SJCRH30 (cell line): ENCODE measurements at regions not wholly inside any gene's neighbourhood (a gene's known extent, or its start where the extent isn't known, plus 50 kb on each side); places are given as distances from the start of the nearest gene placed in this dataset.

Experiments
- DNase-seq, 2 experiments: peaks; one replicate each; pipeline ENCODE4 v3.0.0-alpha.2; 2015 to 2020
- H3K27ac ChIP-seq: fragments of 250-450 bp; sonication (Bioruptor Pico); 2 replicates; pipeline ENCODE4 v1.5.1; 2020; ENCODE audit warnings: mild to moderate bottlenecking, moderate library complexity
- H3K27me3 ChIP-seq: fragments of 250-450 bp; sonication (Bioruptor Pico); 2 replicates; pipeline ENCODE4 v1.5.1; 2020; ENCODE audit warnings: mild to moderate bottlenecking, moderate library complexity
- H3K36me3 ChIP-seq: fragments of 250-450 bp; sonication (Bioruptor Pico); 2 replicates; pipeline ENCODE4 v1.5.1; 2020; ENCODE audit warnings: mild to moderate bottlenecking, moderate library complexity
- H3K4me1 ChIP-seq: fragments of 250-450 bp; sonication (Bioruptor Pico); 2 replicates; pipeline ENCODE4 v1.5.1; 2020; ENCODE audit warnings: mild to moderate bottlenecking, moderate library complexity
- H3K4me3 ChIP-seq: fragments of 250-450 bp; sonication (Bioruptor Pico); 2 replicates; pipeline ENCODE4 v1.5.1; 2020; ENCODE audit warnings: mild to moderate bottlenecking, moderate library complexity
- H3K9me3 ChIP-seq: fragments of 250-450 bp; sonication (Bioruptor Pico); replicated peaks from 2 replicates; pipeline ENCODE4 v1.5.1; 2020; ENCODE audit warnings: mild to moderate bottlenecking, moderate library complexity

- H3K4me3 ChIP-seq, result no peak overlapping the region
- H3K36me3 ChIP-seq, result no peaks in the 10 kb centered on the region
- no peaks in the 10 kb centered on the region for H3K27me3 ChIP-seq
- no peak overlapping the region for H3K27ac ChIP-seq
- H3K9me3 ChIP-seq, result no peaks in the 10 kb centered on the region
- peaks cover 3% of the 10 kb centered on the region; the same call in 1 of the 2 replicates for H3K4me1 ChIP-seq
- DNase-seq, result no peak
These were observed 1931.4 kb upstream of the CELF4 start for GRCh38 chr18:39496986-39497385.

DNA sequence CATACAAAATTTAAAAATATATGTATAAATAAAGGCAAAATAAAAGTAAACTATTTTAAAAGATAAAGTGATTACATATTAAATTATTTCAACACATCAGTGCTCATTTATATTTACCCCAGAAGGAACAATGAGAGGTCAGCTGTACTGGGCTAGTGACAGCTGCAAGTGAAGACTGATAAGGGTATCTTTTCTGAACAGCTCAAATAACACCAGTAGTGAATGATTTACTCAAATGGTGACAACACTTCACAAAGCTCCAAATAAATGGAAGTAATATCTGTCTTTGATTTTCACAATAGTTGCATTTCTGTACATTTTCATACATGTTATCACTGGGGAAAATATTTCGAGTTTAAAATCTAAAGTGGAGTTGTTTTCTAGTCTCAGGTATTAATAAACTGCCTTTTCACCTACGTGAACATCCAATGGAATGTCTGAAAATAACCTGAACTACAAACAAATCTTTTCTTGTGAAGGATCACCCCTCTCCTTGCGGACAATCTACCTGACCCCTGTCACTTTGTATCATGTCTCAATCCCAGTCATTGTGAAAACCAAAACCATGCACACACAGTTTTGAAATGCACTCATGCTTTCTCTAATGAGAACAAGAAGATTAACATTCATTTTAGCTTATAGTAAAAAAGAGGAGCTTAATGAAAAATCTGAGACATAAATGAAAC lies 1928.8 kb upstream of the CELF4 start:
- Histone ChIP-seq H3K4me1 (peaks cover 3% of the 10 kb centered on the region; the same call in 1 of the 2 replicates), H3K36me3 (no peaks in the 10 kb centered on the region), H3K27me3 (no peaks in the 10 kb centered on the region), H3K4me3 (no peak overlapping the region), H3K9me3 (no peaks in the 10 kb centered on the region), H3K27ac (no peak overlapping the region)
- peak in 1 of 2 experiments; percentile 28 for DNase-seq

DNA sequence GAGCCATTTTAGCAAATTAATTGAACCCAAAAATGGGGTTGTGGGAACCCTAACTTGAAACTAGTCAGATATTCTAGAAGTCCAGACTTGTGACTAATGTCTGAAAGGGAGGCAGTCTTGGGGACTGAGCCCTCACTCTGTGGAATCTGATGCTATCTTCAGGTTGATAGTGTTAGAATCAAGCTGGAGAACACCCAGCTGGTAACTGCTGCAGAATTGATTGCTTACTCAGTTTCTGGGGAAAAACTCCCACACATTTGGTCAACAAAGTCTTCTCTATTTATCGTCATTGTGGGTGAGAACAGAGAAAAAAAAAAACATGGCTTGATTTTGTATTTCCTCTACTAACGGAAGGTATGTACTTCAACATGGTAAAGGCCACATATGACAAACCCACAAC lies 1925.8 kb upstream of the CELF4 start:
- H3K27me3 ChIP-seq, result no peaks in the 10 kb centered on the region
- H3K4me3 ChIP-seq, result no peak overlapping the region
- DNase-seq, result no peak
- H3K4me1 ChIP-seq, result peaks cover 3% of the 10 kb centered on the region; the same call in 1 of the 2 replicates
- H3K36me3 ChIP-seq, result no peaks in the 10 kb centered on the region
- H3K27ac ChIP-seq, result no peak overlapping the region
- H3K9me3 ChIP-seq, result no peaks in the 10 kb centered on the region

DNA sequence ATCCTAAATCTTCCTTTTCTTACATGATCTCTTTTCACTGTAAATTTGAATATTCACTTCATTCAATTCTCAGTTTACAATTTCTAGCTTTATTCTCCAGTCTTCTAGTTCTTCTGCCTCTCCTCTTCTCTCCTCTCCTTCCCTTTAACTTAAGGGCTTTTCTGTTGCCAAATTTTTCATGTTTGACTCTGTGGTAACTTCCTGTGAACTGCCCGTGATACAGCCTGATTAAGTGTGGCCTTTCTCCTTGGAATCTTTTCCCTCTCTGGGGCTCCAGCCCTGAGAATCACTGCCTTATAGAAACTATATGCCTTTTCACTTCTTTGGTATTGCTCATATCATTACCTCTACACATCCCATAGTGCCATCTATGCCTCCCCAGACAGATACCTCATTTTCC lies 1923.8 kb upstream of the CELF4 start:
- no peak for DNase-seq
- Histone ChIP-seq H3K9me3 (no peaks in the 10 kb centered on the region), H3K4me3 (no peak overlapping the region), H3K36me3 (no peaks in the 10 kb centered on the region), H3K27ac (no peak overlapping the region), H3K4me1 (peaks cover 2% of the 10 kb centered on the region; the same call in 1 of the 2 replicates), H3K27me3 (no peaks in the 10 kb centered on the region)

- Histone ChIP-seq H3K4me3 (no peak overlapping the region), H3K27me3 (no peaks in the 10 kb centered on the region), H3K27ac (no peak overlapping the region), H3K4me1 (no peaks in the 10 kb centered on the region), H3K9me3 (no peaks in the 10 kb centered on the region), H3K36me3 (no peaks in the 10 kb centered on the region)
- DNase-seq, result no peak
These were observed 1922.3 kb upstream of the CELF4 start for GRCh38 chr18:39487932-39488331.

DNA sequence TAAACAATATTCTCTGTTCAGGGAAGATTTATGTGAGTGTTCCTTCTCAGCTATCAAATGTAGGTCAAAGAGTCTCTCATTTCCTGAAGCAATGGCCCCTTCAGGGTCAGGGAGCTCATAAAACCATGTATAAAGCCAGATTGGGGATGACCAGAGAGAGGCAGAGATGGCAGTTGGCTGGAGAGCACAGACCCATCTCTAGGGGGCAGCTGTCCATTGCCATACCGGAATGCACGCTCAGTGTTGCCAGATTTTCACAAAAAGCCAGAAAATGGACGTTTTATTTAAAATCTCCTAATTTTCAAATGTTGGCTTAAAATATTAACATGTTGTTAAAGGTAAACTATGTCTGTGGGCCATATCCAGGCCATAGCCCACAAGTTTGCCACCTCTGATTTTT lies 1920.7 kb upstream of the CELF4 start:
- H3K4me1 ChIP-seq, result no peaks in the 10 kb centered on the region
- no peaks in the 10 kb centered on the region for H3K9me3 ChIP-seq
- H3K27me3 ChIP-seq, result no peaks in the 10 kb centered on the region
- no peaks in the 10 kb centered on the region for H3K36me3 ChIP-seq
- no peak for DNase-seq
- no peak overlapping the region for H3K4me3 ChIP-seq
- no peak overlapping the region for H3K27ac ChIP-seq

DNA sequence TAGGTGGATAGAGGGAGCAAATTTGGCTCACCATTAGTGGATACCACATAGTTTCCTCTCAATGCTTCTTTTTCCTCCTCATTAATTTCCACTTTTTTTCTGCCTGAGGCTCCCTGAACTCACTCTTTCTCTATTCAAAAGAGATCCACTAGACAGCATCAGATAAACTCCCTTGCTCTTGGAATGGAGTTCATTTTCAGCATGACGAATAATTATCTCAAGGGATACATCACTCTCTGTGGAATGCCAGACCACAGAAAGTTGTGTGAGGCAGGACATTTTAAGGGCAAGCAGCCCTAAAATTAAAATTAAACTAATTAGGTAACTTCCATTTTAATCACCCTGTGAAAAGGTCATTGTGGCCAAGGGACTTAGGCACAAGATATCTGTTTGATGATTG lies 1920.1 kb upstream of the CELF4 start:
- H3K27ac ChIP-seq, result no peak overlapping the region
- no peaks in the 10 kb centered on the region for H3K36me3 ChIP-seq
- no peaks in the 10 kb centered on the region for H3K27me3 ChIP-seq
- no peak for DNase-seq
- no peaks in the 10 kb centered on the region for H3K9me3 ChIP-seq
- H3K4me3 ChIP-seq, result no peak overlapping the region
- H3K4me1 ChIP-seq, result peaks cover 4% of the 10 kb centered on the region; the same call in 1 of the 2 replicates

DNA sequence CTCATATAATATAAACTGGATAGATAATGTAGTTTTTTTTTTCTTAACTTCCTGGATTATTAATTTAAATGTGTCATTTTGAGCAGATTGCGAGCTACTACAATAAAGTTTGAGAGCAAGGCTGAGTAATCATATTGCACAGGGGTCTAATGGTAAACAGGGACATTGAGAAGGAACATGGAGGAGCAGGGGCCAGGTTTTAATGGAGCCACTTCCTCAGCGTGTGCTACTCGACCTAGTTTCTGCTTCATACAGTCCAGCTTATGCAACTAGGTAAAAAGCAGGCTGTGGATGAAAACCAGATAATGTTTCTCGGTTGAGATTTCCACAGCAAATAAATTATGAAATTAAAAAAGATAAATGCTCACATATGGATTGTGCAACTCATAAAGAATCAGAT lies 1915.7 kb upstream of the CELF4 start:
- no peak for DNase-seq
- Histone ChIP-seq H3K27ac (no peak overlapping the region), H3K27me3 (no peaks in the 10 kb centered on the region), H3K4me1 (peaks cover 5% of the 10 kb centered on the region; the same call in 1 of the 2 replicates), H3K4me3 (no peak overlapping the region), H3K36me3 (no peaks in the 10 kb centered on the region), H3K9me3 (no peaks in the 10 kb centered on the region)

- H3K36me3 ChIP-seq, result no peaks in the 10 kb centered on the region
- no peaks in the 10 kb centered on the region for H3K27me3 ChIP-seq
- H3K27ac ChIP-seq, result peak overlapping the region; percentile 42
- peak; percentile 61 to 74 for DNase-seq
- H3K4me3 ChIP-seq, result no peak overlapping the region; the same call in 1 of the 2 replicates
- peaks cover 5% of the 10 kb centered on the region; the same call in 1 of the 2 replicates for H3K4me1 ChIP-seq
- no peaks in the 10 kb centered on the region for H3K9me3 ChIP-seq
These were observed 1915.0 kb upstream of the CELF4 start for GRCh38 chr18:39480494-39481195.

DNA sequence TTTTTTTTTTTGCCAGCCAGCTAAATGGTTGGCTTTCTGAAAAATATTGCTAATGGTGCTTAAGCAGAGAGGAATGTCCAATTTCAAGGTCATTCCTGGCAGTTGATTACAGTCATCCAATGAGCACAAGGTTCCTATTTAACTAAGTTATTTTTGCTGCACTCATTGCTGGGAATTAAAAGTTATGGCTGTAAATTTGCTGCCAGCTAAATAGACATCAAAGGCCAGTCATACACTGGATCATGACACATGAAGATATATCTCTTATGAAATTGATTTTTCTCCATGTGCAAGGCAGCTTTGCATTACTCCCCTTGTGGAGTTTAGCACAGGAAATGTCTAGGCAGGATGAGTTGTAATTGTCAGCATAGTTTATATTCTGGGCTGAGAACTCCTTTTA lies 1898.4 kb upstream of the CELF4 start:
- H3K36me3 ChIP-seq, result no peaks in the 10 kb centered on the region
- H3K9me3 ChIP-seq, result no peaks in the 10 kb centered on the region
- H3K4me3 ChIP-seq, result no peak overlapping the region
- no peak overlapping the region for H3K27ac ChIP-seq
- no peak for DNase-seq
- no peaks in the 10 kb centered on the region for H3K4me1 ChIP-seq
- H3K27me3 ChIP-seq, result no peaks in the 10 kb centered on the region

DNA sequence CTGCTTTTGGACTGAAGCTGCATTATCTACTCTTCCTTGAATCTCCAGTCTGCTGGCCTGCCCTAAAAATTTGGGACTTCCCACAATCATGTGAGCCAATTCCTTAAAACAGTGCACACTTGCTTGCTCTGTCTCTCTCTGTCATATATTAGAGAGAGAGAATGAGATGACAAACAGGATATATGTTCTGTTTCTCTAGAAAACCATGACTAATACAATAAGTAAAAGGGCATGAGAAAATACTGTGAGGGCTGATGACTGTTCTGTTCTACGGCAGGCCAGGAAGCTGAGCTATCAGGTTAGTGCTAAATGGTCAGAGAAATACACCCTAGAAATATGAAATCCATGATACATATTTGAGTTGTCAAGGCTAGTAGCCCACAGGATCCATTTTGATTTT lies 1896.8 kb upstream of the CELF4 start:
- DNase-seq, result peak in 1 of 2 experiments; percentile 14

GRCh38 chr18:39460136-39460535 lies 1894.5 kb upstream of the CELF4 start:
- H3K27ac ChIP-seq, result no peak overlapping the region
- no peaks in the 10 kb centered on the region for H3K27me3 ChIP-seq
- no peak for DNase-seq
- H3K4me1 ChIP-seq, result no peaks in the 10 kb centered on the region
- H3K9me3 ChIP-seq, result no peaks in the 10 kb centered on the region
- no peaks in the 10 kb centered on the region for H3K36me3 ChIP-seq
- no peak overlapping the region for H3K4me3 ChIP-seq

More for the DNA sequence above, 1896.8 kb upstream of the CELF4 start:
- H3K9me3 ChIP-seq, result no peaks in the 10 kb centered on the region
- no peaks in the 10 kb centered on the region for H3K27me3 ChIP-seq
- no peaks in the 10 kb centered on the region for H3K36me3 ChIP-seq
- H3K4me3 ChIP-seq, result no peak overlapping the region
- H3K27ac ChIP-seq, result no peak overlapping the region
- H3K4me1 ChIP-seq, result no peaks in the 10 kb centered on the region

DNA sequence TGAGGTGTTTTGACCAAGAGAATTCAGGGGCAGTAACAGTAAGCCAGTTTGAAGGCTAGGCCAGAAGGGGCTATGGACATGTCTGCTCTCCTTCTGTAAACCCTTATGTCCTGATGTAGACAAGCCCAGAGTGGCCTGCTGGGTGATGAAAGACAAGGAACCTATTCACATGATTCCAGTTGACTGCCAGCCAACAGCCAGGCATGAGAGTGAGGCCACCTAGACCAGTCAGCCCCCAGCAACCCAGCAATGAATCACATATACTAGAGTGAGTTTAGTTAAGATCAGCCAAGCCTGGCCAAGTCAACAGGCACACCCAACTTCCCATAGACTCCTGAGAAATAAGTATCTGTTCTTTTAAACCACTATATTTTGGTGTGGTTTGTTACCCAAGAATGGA lies 1889.7 kb upstream of the CELF4 start:
- H3K4me3 ChIP-seq, result no peak overlapping the region
- no peak overlapping the region for H3K27ac ChIP-seq
- no peaks in the 10 kb centered on the region for H3K9me3 ChIP-seq
- no peaks in the 10 kb centered on the region for H3K4me1 ChIP-seq
- DNase-seq, result no peak
- H3K27me3 ChIP-seq, result no peaks in the 10 kb centered on the region
- no peaks in the 10 kb centered on the region for H3K36me3 ChIP-seq

DNA sequence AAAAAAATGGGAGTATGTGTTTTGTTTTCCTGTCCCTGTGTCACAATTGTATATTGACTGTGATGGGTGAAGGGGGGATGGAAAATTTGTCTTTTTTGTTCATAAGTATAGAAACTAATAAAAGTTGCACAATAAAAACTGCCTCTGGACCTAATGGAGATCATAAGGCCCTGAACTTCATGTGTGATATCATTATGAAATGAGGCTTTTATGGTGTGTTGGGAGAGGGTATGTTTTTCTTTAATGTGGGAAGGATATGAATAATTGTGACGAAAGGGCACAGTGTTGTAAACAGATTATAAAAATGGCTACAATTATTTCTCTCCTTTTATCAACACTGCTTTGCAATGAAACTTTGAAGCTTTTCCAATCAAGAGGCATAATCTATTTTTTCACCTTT lies 1889.3 kb upstream of the CELF4 start:
- Histone ChIP-seq H3K36me3 (no peaks in the 10 kb centered on the region), H3K4me3 (no peak overlapping the region), H3K27me3 (no peaks in the 10 kb centered on the region), H3K9me3 (no peaks in the 10 kb centered on the region), H3K4me1 (no peaks in the 10 kb centered on the region), H3K27ac (no peak overlapping the region)
- DNase-seq, result no peak

GRCh38 chr18:39453882-39454281 lies 1888.3 kb upstream of the CELF4 start:
- H3K4me3 ChIP-seq, result no peak overlapping the region

More at GRCh38 chr18:39453882-39454281, 1888.3 kb upstream of the CELF4 start:
- H3K27me3 ChIP-seq, result no peaks in the 10 kb centered on the region
- no peaks in the 10 kb centered on the region for H3K4me1 ChIP-seq
- no peaks in the 10 kb centered on the region for H3K9me3 ChIP-seq
- no peak for DNase-seq
- no peaks in the 10 kb centered on the region for H3K36me3 ChIP-seq
- H3K27ac ChIP-seq, result no peak overlapping the region
